Ovary (tissue), 7 donors: ENCODE measurements at regions not wholly inside any gene's neighbourhood (a gene's known extent, or its start where the extent isn't known, plus 50 kb on each side); places are given as distances from the start of the nearest gene placed in this dataset.

ENCODE experiments used
- DNase-seq, 5 donors: peaks; one replicate each; pipeline ENCODE4 v3.0.0-alpha.2; 2019 to 2020
- H3K27ac ChIP-seq, 2 donors: fragments of 200-600 bp; one replicate each; pipeline versions ENCODE4 v1.5.1 to v1.8.0; 2019 to 2022
- H3K27me3 ChIP-seq: fragments of 200-600 bp; one replicate; pipeline ENCODE4 v1.8.0; 2022
- H3K36me3 ChIP-seq: fragments of 200-600 bp; sonication (generic); one replicate; pipeline ENCODE4 v1.5.1; 2019
- H3K4me1 ChIP-seq: one replicate; pipeline ENCODE4 v1.8.1; 2013; ENCODE audit warnings: mild to moderate bottlenecking, moderate library complexity; ENCODE audit not compliant: insufficient read depth
- H3K4me3 ChIP-seq: fragments of 200-600 bp; sonication (generic); one replicate; pipeline ENCODE4 v1.5.1; 2017
- H3K9me3 ChIP-seq, 2 donors: fragments of 200-600 bp in 1 of 2; sonication (generic) in 1 of 2; one replicate each; pipeline versions ENCODE4 v1.5.1 to v1.8.1; 2013 to 2019; ENCODE audit warnings: mild to moderate bottlenecking in 1 of 2, moderate library complexity in 1 of 2
- CTCF ChIP-seq, 3 donors: fragments of 450-650 bp in 2 of 3; fragments of 200-600 bp in 1 of 3; IDR thresholded peaks; one replicate each; pipeline versions ENCODE4 v1.5.1 to v1.8.0; 2016 to 2022; ENCODE audit warnings: antibody characterized with exemption in 3 of 3, mild to moderate bottlenecking in 1 of 3
- EP300 ChIP-seq: sonication (generic); formaldehyde crosslinking; IDR thresholded peaks from one replicate; pipeline ENCODE4 v1.6.1; 2017; ENCODE audit warnings: antibody characterized with exemption
- POLR2A ChIP-seq: fragments of 450-650 bp; IDR thresholded peaks from one replicate; pipeline ENCODE4 v1.6.1; 2017; ENCODE audit warnings: antibody characterized with exemption, mild to moderate bottlenecking, moderate library complexity
- WGBS, 3 donors: extraction: QIAGEN DNeasy Blood & Tissue Kit in 1 of 3; methylation state at CpG; one replicate each; pipeline versions ENCODE4 v1.1.5 to v1.1.7; 2013 to 2017; 5-methylcytosine and 5-hydroxymethylcytosine counted together
- intact Hi-C, 4 donors: fragments of 100-400 bp; cut with DNase I; formaldehyde crosslinking; loops; one replicate each; pipeline versions ENCODE4 v1.11.0 to v1.15.1; 2022 to 2023
- donor health status: DM: no; HTN: no; CAD: no; lungs with moderate emphysema.
- donor health status: DM: no; HTN: no; CAD: no.
- donor health status: Bipolar disorder and iron deficiency.
- donor health status: DM: no; HTN: no; CAD: no.
- donor health status: DM: yes; HTN: yes; CAD: no.

- Histone ChIP-seq H3K9me3 (no peaks in the 10 kb centered on the region), H3K36me3 (no peaks in the 10 kb centered on the region), H3K27me3 (no peaks in the 10 kb centered on the region), H3K27ac (no peak overlapping the region), H3K4me1 (no peaks in the 10 kb centered on the region), H3K4me3 (no peak overlapping the region)
- TF ChIP-seq POLR2A (no peak), EP300 (no peak), CTCF (IDR thresholded peaks at IDR 0.05) (no peak)
- 65 to 71% (median 68%) methylated on average over 1 of the region's 1 CpG for WGBS, 3 donors
- no peak for DNase-seq
- intact Hi-C loops = no loop called here
Measured at GRCh38 chrX:143994206-143994605, 110.3 kb downstream of the UBE2NL start.

- Histone ChIP-seq H3K27me3 (no peaks in the 10 kb centered on the region), H3K4me1 (no peaks in the 10 kb centered on the region), H3K27ac (no peak overlapping the region), H3K4me3 (no peak overlapping the region), H3K36me3 (no peaks in the 10 kb centered on the region), H3K9me3 (no peaks in the 10 kb centered on the region)
- intact Hi-C loops = no loop called here
- 82 to 90% (median 85%) methylated on average over 6 of the region's 6 CpGs for WGBS, 3 donors
- no peak for TF ChIP-seq CTCF (IDR thresholded peaks at IDR 0.05)
- TF ChIP-seq POLR2A = no peak
- TF ChIP-seq EP300 = no peak
- no peak for DNase-seq
Measured at GRCh38 chrX:143998261-143998660, 114.4 kb downstream of the UBE2NL start.

- H3K27me3 ChIP-seq = no peaks in the 10 kb centered on the region
- H3K27ac ChIP-seq = no peak overlapping the region
- H3K4me3 ChIP-seq = no peak overlapping the region
- TF ChIP-seq POLR2A = no peak
- no peak for TF ChIP-seq EP300
- TF ChIP-seq CTCF (IDR thresholded peaks at IDR 0.05) = no peak
- intact Hi-C loops = no loop called here
- no peaks in the 10 kb centered on the region for H3K9me3 ChIP-seq
- H3K36me3 ChIP-seq = no peaks in the 10 kb centered on the region
- no peaks in the 10 kb centered on the region for H3K4me1 ChIP-seq
- DNase-seq = no peak
Measured at GRCh38 chrX:144006811-144007210, 122.9 kb downstream of the UBE2NL start.

- H3K27ac ChIP-seq = no peak overlapping the region
- no peaks in the 10 kb centered on the region for H3K27me3 ChIP-seq
- H3K4me1 ChIP-seq = no peaks in the 10 kb centered on the region
- DNase-seq = no peak
- no peak overlapping the region for H3K4me3 ChIP-seq
- H3K9me3 ChIP-seq = no peaks in the 10 kb centered on the region
- 56 to 63% (median 59%) methylated on average over 2 of the region's 2 CpGs for WGBS, 3 donors
- intact Hi-C loops = no loop called here
- no peak for TF ChIP-seq POLR2A
- no peak for TF ChIP-seq EP300
- TF ChIP-seq CTCF (IDR thresholded peaks at IDR 0.05) = no peak
- no peaks in the 10 kb centered on the region for H3K36me3 ChIP-seq
Measured at GRCh38 chrX:144040793-144041192, 156.9 kb downstream of the UBE2NL start.

GRCh38 chrX:144042271-144042670, 158.4 kb downstream of the UBE2NL start:
- no peak overlapping the region for H3K27ac ChIP-seq
- H3K4me3 ChIP-seq = no peak overlapping the region
- TF ChIP-seq POLR2A = no peak
- no peak for TF ChIP-seq CTCF (IDR thresholded peaks at IDR 0.05)
- no peak for TF ChIP-seq EP300
- WGBS, 3 donors = 46 to 61% (median 53%) methylated on average over 5 of the region's 5 CpGs
- DNase-seq = no peak
- intact Hi-C loops = no loop called here
- no peaks in the 10 kb centered on the region for H3K27me3 ChIP-seq
- H3K4me1 ChIP-seq = no peaks in the 10 kb centered on the region
- H3K36me3 ChIP-seq = no peaks in the 10 kb centered on the region
- H3K9me3 ChIP-seq = no peaks in the 10 kb centered on the region
